GM21737 (cell line): ENCODE measurements at regions not wholly inside any gene's neighbourhood (a gene's known extent, or its start where the extent isn't known, plus 50 kb on each side); places are given as distances from the start of the nearest gene placed in this dataset.
"Not testable (repeated sequence)": the region's sequence is repeated elsewhere in the genome, so short reads cannot be mapped to it uniquely, and the experiment has no call there.

Experiments
- ATAC-seq: cut with Tn5 transposase; IDR thresholded peaks from one replicate; pipeline ENCODE4 v1.9.1; 2021; ENCODE audit warnings: mild to moderate bottlenecking, moderate library complexity; ENCODE audit not compliant: unreplicated experiment

- ATAC-seq = no peak
Observed at GRCh38 chr3:18085429-18085828, 339.7 kb downstream of the SATB1 start.

GRCh38 chr3:18083273-18083590, 340.8 kb upstream of the TBC1D5 start:
- ATAC-seq = not testable (repeated sequence)

- no peak for ATAC-seq
Observed at GRCh38 chr3:18082551-18083272, 340.3 kb upstream of the TBC1D5 start.

- ATAC-seq = no peak
Observed at GRCh38 chr3:18080198-18080689, 337.8 kb upstream of the TBC1D5 start.

- ATAC-seq = no peak
Observed at GRCh38 chr3:18079739-18080138, 337.3 kb upstream of the TBC1D5 start.

GRCh38 chr3:18079062-18079461, 336.6 kb upstream of the TBC1D5 start:
- ATAC-seq = no peak

- no peak for ATAC-seq
Observed at GRCh38 chr3:18077128-18077840, 334.9 kb upstream of the TBC1D5 start.

GRCh38 chr3:18076301-18076700, 333.9 kb upstream of the TBC1D5 start:
- ATAC-seq = no peak

- no peak for ATAC-seq
Observed at GRCh38 chr3:18075799-18076198, 333.4 kb upstream of the TBC1D5 start.

GRCh38 chr3:18071833-18072232, 329.4 kb upstream of the TBC1D5 start:
- no peak for ATAC-seq

- ATAC-seq = no peak
Observed at GRCh38 chr3:18070944-18071343, 328.5 kb upstream of the TBC1D5 start.

GRCh38 chr3:18070231-18070630, 327.8 kb upstream of the TBC1D5 start:
- no peak for ATAC-seq

- no peak for ATAC-seq
Observed at GRCh38 chr3:18069568-18069967, 327.1 kb upstream of the TBC1D5 start.

- no peak for ATAC-seq
Observed at GRCh38 chr3:18066899-18067582, 324.6 kb upstream of the TBC1D5 start.

- ATAC-seq = no peak
Observed at GRCh38 chr3:18064586-18064985, 322.2 kb upstream of the TBC1D5 start.

- no peak for ATAC-seq
Observed at GRCh38 chr3:18062657-18063025, 320.2 kb upstream of the TBC1D5 start.

- no peak for ATAC-seq
Observed at GRCh38 chr3:18061737-18062656, 319.6 kb upstream of the TBC1D5 start.

- ATAC-seq = no peak
Observed at GRCh38 chr3:18058666-18059065, 316.2 kb upstream of the TBC1D5 start.

- ATAC-seq = no peak
Observed at GRCh38 chr3:18057471-18058091, 315.1 kb upstream of the TBC1D5 start.

- no peak for ATAC-seq
Observed at GRCh38 chr3:18054625-18055024, 312.2 kb upstream of the TBC1D5 start.
